GM23248 (cell line): ENCODE measurements at regions not wholly inside any gene's neighbourhood (a gene's known extent, or its start where the extent isn't known, plus 50 kb on each side); places are given as distances from the start of the nearest gene placed in this dataset.
"Not testable (repeated sequence)": the region's sequence is repeated elsewhere in the genome, so short reads cannot be mapped to it uniquely, and the experiment has no call there.

Source experiments
- EZH2 ChIP-seq: fragments of 200-600 bp; sonication (generic); IDR thresholded peaks from 2 replicates; pipeline ENCODE4 v1.6.1; 2018; ENCODE audit warnings: antibody characterized with exemption, mild to moderate bottlenecking; ENCODE audit not compliant: insufficient read depth, poor library complexity, severe bottlenecking
- EZH2phosphoT487 ChIP-seq: fragments of 200-600 bp; sonication (generic); IDR thresholded peaks from 2 replicates; pipeline ENCODE4 v1.6.1; 2018; ENCODE audit warnings: antibody characterized with exemption, moderate library complexity, mild to moderate bottlenecking, low read depth; ENCODE audit not compliant: insufficient read depth

DNA sequence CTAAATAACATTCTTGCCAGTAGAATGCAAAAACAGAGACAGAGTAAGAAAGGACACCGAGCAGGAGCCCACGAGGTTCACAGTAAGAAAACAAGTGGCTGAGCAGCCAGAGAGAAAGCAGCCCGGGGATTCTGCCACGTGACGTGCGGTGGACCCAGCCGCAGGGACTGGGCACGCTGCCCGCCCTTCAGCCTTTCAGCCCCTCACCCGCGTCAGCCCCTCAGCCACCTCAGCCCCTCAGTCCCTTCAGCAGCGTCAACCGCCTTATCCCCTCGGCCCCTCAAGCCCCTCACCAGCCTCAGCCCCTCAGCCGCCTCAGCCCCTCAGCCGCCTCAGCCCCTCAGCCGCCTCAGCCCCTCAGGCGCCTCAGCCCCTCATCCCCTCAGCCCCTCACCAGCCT is 1532.2 kb downstream of the REEP3 start:
- not testable (repeated sequence) for TF ChIP-seq EZH2, EZH2phosphoT487
